ENCODE measurements at regions not wholly inside any gene's neighbourhood (a gene's known extent, or its start where the extent isn't known, plus 50 kb on each side); places are given as distances from the start of the nearest gene placed in this dataset.

GRCh38 chr2:8567469-8568260 is 114.2 kb upstream of the ID2 start:
- no peaks in the 10 kb centered on the region for H3K27me3 ChIP-seq (ENCODE audit: control insufficient read depth, low read length)
- H3K4me2 ChIP-seq (ENCODE audit: low read length) = no peak overlapping the region
- H3K27ac ChIP-seq (ENCODE audit: low read depth, low read length) = no peak overlapping the region
- no peak overlapping the region for H3K4me3 ChIP-seq (ENCODE audit: low read length)
- peaks cover 3% of the 10 kb centered on the region; the same call in 1 of the 2 replicates for H3K9me3 ChIP-seq (ENCODE audit: control insufficient read depth, insufficient read depth, low read length)
- no peak for TF ChIP-seq EZH2phosphoT487 (IDR thresholded peaks at IDR 0.05; ENCODE audit: borderline replicate concordance, low read length)
- TF ChIP-seq CTCF (IDR thresholded peaks at IDR 0.05; ENCODE audit: low read depth, low read length, poor library complexity, severe bottlenecking) = no peak
- H3K36me3 ChIP-seq (ENCODE audit: control insufficient read depth, low read length) = peaks cover 7% of the 10 kb centered on the region; the same call in 1 of the 2 replicates
- H3K9me2 ChIP-seq (replicated peaks; ENCODE audit: control insufficient read depth, low read length) = no peaks in the 10 kb centered on the region
- H4K20me1 ChIP-seq (ENCODE audit: control insufficient read depth, insufficient read depth, low read depth, low read length) = no peaks in the 10 kb centered on the region
- peaks cover 36% of the 10 kb centered on the region for H3K4me1 ChIP-seq (ENCODE audit: control insufficient read depth, low read length)
- H3F3A ChIP-seq (ENCODE audit: control insufficient read depth, insufficient read depth) = peaks cover 4% of the 10 kb centered on the region; the same call in 1 of the 2 replicates
- H3K79me2 ChIP-seq (ENCODE audit: control insufficient read depth, low read length) = no peaks in the 10 kb centered on the region

GRCh38 chr2:8568543-8569302 is 113.1 kb upstream of the ID2 start:
- peaks cover 3% of the 10 kb centered on the region; the same call in 1 of the 2 replicates for H3K79me2 ChIP-seq (ENCODE audit: control insufficient read depth, low read length)
- H3K27ac ChIP-seq (ENCODE audit: low read depth, low read length) = no peak overlapping the region
- no peaks in the 10 kb centered on the region for H3K9me3 ChIP-seq (ENCODE audit: control insufficient read depth, insufficient read depth, low read length)
- H3K4me3 ChIP-seq (ENCODE audit: low read length) = no peak overlapping the region
- H3K4me2 ChIP-seq (ENCODE audit: low read length) = no peak overlapping the region
- TF ChIP-seq EZH2phosphoT487 (IDR thresholded peaks at IDR 0.05; ENCODE audit: borderline replicate concordance, low read length) (no peak), CTCF (IDR thresholded peaks at IDR 0.05; ENCODE audit: low read depth, low read length, poor library complexity, severe bottlenecking) (no peak)
- peaks cover 46% of the 10 kb centered on the region for H3K4me1 ChIP-seq (ENCODE audit: control insufficient read depth, low read length)
- peaks cover 4% of the 10 kb centered on the region; the same call in 1 of the 2 replicates for H3F3A ChIP-seq (ENCODE audit: control insufficient read depth, insufficient read depth)
- no peaks in the 10 kb centered on the region for H3K27me3 ChIP-seq (ENCODE audit: control insufficient read depth, low read length)
- H3K36me3 ChIP-seq (ENCODE audit: control insufficient read depth, low read length) = peaks cover 11% of the 10 kb centered on the region
- H3K9me2 ChIP-seq (replicated peaks; ENCODE audit: control insufficient read depth, low read length) = no peaks in the 10 kb centered on the region
- H4K20me1 ChIP-seq (ENCODE audit: control insufficient read depth, insufficient read depth, low read depth, low read length) = no peaks in the 10 kb centered on the region

GRCh38 chr2:8569332-8569930 is 112.4 kb upstream of the ID2 start:
- Histone ChIP-seq H4K20me1 (ENCODE audit: control insufficient read depth, insufficient read depth, low read depth, low read length) (no peaks in the 10 kb centered on the region), H3K4me3 (ENCODE audit: low read length) (no peak overlapping the region), H3K79me2 (ENCODE audit: control insufficient read depth, low read length) (peaks cover 6% of the 10 kb centered on the region; the same call in 1 of the 2 replicates), H3F3A (ENCODE audit: control insufficient read depth, insufficient read depth) (peaks cover 4% of the 10 kb centered on the region; the same call in 1 of the 2 replicates), H3K27ac (ENCODE audit: low read depth, low read length) (no peak overlapping the region), H3K9me2 (replicated peaks; ENCODE audit: control insufficient read depth, low read length) (no peaks in the 10 kb centered on the region), H3K4me2 (ENCODE audit: low read length) (no peak overlapping the region), H3K27me3 (ENCODE audit: control insufficient read depth, low read length) (no peaks in the 10 kb centered on the region), H3K4me1 (ENCODE audit: control insufficient read depth, low read length) (peaks cover 46% of the 10 kb centered on the region), H3K36me3 (ENCODE audit: control insufficient read depth, low read length) (peaks cover 14% of the 10 kb centered on the region), H3K9me3 (ENCODE audit: control insufficient read depth, insufficient read depth, low read length) (no peaks in the 10 kb centered on the region)
- no peak for TF ChIP-seq EZH2phosphoT487 (IDR thresholded peaks at IDR 0.05; ENCODE audit: borderline replicate concordance, low read length)

Measured in DOHH2 (cell line).